NOMO-1 (cell line): ENCODE measurements at regions not wholly inside any gene's neighbourhood (a gene's known extent, or its start where the extent isn't known, plus 50 kb on each side); places are given as distances from the start of the nearest gene placed in this dataset.
A peak's percentile ranks its signal among the peaks of the same experiment; 100 is the strongest.

Source experiments
- DNase-seq, 2 experiments: peaks; one replicate each; lab custom pipeline; 2025; ENCODE audit not compliant: unreplicated experiment in 2 of 2; lab: John Stamatoyannopoulos, UW

GRCh38 chr2:82896117-82896516, 1563.0 kb downstream of the SUCLG1 start:
- no peak for DNase-seq

DNA sequence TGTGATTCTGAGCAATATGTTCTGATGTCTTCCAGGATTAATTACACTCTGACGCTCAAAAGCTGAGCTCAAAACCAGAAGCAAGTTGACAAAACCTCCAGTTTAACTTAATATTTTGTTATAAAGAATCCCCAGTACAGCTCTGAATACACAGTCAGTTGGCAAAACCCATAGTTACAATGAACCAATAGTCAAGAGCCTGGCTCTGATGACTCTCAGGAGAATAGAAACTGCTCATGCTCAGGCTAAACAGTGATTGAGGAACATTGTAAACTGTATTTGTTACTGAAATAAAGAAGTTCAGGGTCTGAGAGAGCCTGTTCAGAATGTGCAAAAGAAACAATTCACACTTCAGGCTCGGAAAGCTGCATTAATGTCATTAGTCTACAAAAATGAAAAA, 1565.9 kb downstream of the SUCLG1 start:
- DNase-seq = no peak

DNA sequence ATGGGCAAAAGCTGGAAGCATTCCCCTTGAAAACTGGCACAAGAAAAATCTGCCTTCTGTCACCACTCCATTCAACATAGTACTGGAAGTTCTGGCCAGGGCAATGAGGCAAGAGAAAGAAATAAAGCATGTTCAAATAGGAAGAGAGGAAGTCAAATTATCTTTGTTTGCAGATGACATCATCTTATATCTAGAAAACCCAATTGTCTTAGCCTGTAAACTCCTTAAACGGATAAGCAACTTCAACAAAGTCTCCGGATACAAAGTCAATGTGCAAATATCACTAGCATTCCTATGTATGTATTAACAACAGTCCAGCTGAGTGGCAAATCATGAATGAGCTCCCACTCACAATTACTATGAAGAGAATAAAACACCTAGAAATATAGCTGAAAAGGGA, 1579.3 kb downstream of the SUCLG1 start:
- no peak for DNase-seq

- no peak for DNase-seq
Observed at GRCh38 chr2:82875858-82876257, 1583.2 kb downstream of the SUCLG1 start.

DNA sequence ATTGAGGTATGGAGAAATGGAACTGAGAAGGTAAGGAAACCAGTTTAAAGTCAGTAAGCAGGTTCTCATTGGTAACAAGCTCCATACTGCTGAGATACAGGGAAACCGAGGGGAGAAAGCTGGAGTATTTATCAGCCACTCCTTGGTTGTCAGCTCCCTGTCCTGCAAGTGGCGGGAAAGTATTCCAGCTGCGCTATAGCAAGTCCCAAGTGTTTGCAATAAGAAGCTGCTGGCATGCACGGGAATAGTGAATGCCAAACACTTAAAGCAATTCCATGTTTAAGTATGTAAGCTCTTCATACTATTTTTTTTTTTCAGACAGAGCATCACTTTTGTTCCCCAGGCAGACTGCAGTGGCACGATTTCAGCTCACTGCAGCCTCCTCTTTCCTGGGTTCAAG, 1601.1 kb downstream of the SUCLG1 start:
- DNase-seq = no peak

- DNase-seq = no peak
Observed at GRCh38 chr2:82853299-82853698, 1605.8 kb downstream of the SUCLG1 start.

GRCh38 chr2:82852787-82853186, 1606.3 kb downstream of the SUCLG1 start:
- no peak for DNase-seq

DNA sequence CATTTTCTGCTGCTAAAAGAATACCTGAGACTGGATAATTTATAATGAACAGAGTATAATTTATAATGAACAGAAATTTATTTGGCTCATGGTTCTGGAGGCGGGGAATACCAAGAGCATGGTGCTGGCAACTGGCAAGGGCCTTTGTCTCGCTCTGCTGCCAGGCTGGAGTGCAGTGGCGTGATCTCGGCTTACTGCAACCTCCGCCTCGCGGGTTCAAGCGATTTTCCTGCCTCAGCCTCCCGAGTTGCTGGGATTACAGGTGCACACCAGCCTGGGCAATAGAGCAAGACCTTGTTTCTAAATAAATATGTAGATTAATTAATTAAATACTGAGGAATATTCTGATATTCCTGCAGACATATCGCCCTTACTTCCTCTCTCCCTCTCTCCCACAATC, 1610.8 kb downstream of the SUCLG1 start:
- no peak for DNase-seq

DNA sequence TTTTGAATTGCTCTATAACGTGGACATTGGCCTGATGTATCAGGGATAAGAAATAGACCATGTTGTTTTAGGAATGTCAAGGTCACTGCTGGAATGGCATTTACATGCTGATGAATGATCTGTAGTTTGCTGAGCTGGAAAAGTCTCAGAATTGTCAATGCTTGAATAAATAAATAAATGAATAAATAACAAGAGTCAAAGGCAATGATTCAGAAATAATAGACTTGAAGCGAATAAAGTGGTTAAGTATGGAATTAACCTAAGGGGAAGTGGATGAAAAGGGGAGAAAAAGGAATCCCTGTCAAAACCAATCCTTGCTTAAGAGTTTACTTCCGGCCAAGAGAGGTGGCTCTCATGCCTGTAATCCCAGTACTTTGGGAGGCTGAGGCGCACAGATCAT, 1620.0 kb downstream of the SUCLG1 start:
- no peak for DNase-seq

- peak; percentile 10 to 71 for DNase-seq
Observed at GRCh38 chr2:82837588-82838304, 1621.3 kb downstream of the SUCLG1 start.

GRCh38 chr2:82834893-82835292, 1624.2 kb downstream of the SUCLG1 start:
- no peak for DNase-seq

- DNase-seq = no peak
Observed at GRCh38 chr2:82827426-82827825, 1631.7 kb downstream of the SUCLG1 start.

GRCh38 chr2:82826437-82826836, 1632.6 kb downstream of the SUCLG1 start:
- no peak for DNase-seq

DNA sequence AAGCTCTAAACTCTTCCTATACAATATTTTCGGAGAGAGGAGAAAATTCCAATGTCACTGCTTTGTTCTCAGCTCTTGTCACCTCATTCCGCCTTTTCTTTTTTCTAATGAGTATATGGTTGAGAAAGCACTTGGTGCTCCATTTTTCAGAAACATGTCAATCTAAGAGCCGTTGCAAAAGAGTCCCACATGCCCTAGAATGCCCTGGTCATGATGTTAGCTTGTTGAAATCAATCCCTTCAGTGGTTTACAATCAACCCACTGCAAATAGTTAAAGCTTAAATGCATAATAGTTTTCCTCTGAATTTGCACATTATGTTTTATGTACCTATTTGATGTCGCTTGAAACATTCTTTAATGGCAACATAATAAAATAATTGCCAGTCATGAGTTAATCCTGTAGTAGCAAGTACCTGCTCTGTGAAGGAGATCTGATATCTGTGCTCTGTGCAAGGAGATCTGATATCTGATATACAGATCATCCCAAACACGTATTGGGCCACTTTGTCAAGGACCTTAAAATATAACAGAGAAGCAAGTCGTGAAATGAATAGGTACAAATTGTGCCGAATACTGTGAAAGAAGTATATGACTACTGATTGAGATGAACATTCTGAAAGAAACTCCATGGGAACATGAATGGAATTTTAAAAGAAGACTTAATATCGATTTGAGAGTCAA, 1633.5 kb downstream of the SUCLG1 start:
- DNase-seq = no peak

- DNase-seq = no peak
Observed at GRCh38 chr2:82823892-82824291, 1635.2 kb downstream of the SUCLG1 start.

- no peak for DNase-seq
Observed at GRCh38 chr2:82819951-82820350, 1639.1 kb downstream of the SUCLG1 start.

- no peak for DNase-seq
Observed at GRCh38 chr2:82814146-82814545, 1644.9 kb downstream of the SUCLG1 start.

- no peak for DNase-seq
Observed at GRCh38 chr2:82811946-82812345, 1647.1 kb downstream of the SUCLG1 start.

- no peak for DNase-seq
Observed at GRCh38 chr2:82803307-82803706, 1655.8 kb downstream of the SUCLG1 start.

- no peak for DNase-seq
Observed at GRCh38 chr2:82797469-82797868, 1661.6 kb downstream of the SUCLG1 start.

DNA sequence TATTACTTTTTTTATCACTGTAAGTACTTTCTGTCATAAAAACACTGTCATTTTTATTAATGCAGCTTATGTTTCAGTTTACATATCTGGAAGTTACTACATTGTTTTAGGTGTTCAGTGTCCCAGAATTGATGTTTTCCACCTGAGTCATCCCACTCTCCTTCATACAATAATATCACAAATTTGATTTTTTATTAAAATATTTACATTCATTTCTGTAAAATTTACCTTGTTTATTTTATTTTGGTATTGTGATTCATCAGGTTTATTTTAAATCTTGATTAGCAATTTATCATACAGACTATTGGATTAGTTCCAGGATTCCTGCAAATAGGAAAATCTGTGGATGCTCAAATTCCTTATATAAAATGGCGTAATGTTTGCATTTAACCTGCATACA, 1662.9 kb downstream of the SUCLG1 start:
- no peak for DNase-seq

- DNase-seq = no peak
Observed at GRCh38 chr2:82795446-82795845, 1663.6 kb downstream of the SUCLG1 start.
